ENCODE measurements at regions not wholly inside any gene's neighbourhood (a gene's known extent, or its start where the extent isn't known, plus 50 kb on each side); places are given as distances from the start of the nearest gene placed in this dataset.

DNA sequence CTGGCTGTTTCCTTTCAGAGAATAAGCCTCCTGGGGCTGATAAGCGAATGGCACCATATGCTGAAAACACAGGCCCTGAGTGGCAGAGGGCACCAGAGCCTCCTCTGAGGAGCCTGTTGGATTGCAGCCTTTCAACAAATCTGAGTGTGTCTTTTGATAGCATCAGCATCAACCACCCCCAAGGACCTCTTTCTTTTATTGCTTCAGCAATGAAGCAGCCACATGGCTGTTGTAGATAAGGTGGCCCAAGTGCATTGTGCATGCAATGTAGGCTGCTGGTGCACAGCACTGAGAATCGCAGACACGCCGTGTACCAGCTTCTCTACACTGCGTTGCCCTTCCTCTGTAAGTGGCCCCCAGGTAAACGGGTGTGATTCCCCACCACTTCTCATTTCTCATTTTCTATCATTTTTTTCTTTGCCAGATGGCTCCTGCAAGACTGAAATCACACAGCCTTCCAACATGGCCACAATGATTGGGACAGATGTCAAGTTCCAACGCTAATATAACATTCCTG, 191.7 kb downstream of the DAD1 start:
- no peak for TF ChIP-seq CREB1 (IDR thresholded peaks at IDR 0.05; ENCODE audit: low read depth)
- TF ChIP-seq, protein P1, sequence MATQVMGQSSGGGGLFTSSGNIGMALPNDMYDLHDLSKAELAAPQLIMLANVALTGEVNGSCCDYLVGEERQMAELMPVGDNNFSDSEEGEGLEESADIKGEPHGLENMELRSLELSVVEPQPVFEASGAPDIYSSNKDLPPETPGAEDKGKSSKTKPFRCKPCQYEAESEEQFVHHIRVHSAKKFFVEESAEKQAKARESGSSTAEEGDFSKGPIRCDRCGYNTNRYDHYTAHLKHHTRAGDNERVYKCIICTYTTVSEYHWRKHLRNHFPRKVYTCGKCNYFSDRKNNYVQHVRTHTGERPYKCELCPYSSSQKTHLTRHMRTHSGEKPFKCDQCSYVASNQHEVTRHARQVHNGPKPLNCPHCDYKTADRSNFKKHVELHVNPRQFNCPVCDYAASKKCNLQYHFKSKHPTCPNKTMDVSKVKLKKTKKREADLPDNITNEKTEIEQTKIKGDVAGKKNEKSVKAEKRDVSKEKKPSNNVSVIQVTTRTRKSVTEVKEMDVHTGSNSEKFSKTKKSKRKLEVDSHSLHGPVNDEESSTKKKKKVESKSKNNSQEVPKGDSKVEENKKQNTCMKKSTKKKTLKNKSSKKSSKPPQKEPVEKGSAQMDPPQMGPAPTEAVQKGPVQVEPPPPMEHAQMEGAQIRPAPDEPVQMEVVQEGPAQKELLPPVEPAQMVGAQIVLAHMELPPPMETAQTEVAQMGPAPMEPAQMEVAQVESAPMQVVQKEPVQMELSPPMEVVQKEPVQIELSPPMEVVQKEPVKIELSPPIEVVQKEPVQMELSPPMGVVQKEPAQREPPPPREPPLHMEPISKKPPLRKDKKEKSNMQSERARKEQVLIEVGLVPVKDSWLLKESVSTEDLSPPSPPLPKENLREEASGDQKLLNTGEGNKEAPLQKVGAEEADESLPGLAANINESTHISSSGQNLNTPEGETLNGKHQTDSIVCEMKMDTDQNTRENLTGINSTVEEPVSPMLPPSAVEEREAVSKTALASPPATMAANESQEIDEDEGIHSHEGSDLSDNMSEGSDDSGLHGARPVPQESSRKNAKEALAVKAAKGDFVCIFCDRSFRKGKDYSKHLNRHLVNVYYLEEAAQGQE (IDR thresholded peaks at IDR 0.05; ENCODE audit: low read depth), result no peak
- TF ChIP-seq RAD21 (IDR thresholded peaks at IDR 0.05; ENCODE audit: low read depth), result no peak
- TF ChIP-seq YY1 (IDR thresholded peaks at IDR 0.05; ENCODE audit: low read depth), result no peak
- TF ChIP-seq, protein P2, sequence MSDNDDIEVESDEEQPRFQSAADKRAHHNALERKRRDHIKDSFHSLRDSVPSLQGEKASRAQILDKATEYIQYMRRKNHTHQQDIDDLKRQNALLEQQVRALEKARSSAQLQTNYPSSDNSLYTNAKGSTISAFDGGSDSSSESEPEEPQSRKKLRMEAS (IDR thresholded peaks at IDR 0.05), result no peak
- TF ChIP-seq EP300 (IDR thresholded peaks at IDR 0.05; ENCODE audit: borderline replicate concordance), result no peak
